NB4 (cell line): ENCODE measurements at regions not wholly inside any gene's neighbourhood (a gene's known extent, or its start where the extent isn't known, plus 50 kb on each side); places are given as distances from the start of the nearest gene placed in this dataset.

Experiments
- DNase-seq: peaks from one replicate; pipeline ENCODE4 v3.0.0; 2010; ENCODE audit warnings: low read depth
- H3K4me3 ChIP-seq: one replicate; pipeline ENCODE4 v1.5.1; 2011; ENCODE audit warnings: mild to moderate bottlenecking, low read depth, low read length, moderate library complexity
- CTCF ChIP-seq: IDR thresholded peaks from one replicate; pipeline ENCODE4 v1.5.1; 2012; ENCODE audit warnings: low read depth, low read length
- MAX ChIP-seq: IDR thresholded peaks from 2 replicates; pipeline ENCODE4 v1.6.1; 2011; ENCODE audit warnings: low read depth, low read length
- MYC ChIP-seq: IDR thresholded peaks from 2 replicates; pipeline ENCODE4 v1.6.1; 2011; ENCODE audit warnings: low read depth, low read length
- POLR2A ChIP-seq: IDR thresholded peaks from 2 replicates; pipeline ENCODE4 v1.6.1; 2011; ENCODE audit warnings: mild to moderate bottlenecking; ENCODE audit not compliant: insufficient read length; ENCODE audit errors: extremely low read depth

- peak; percentile 62 for DNase-seq
- H3K4me3 ChIP-seq = no peak overlapping the region
- TF ChIP-seq POLR2A (no peak), CTCF (peak; percentile 68)
Measured at GRCh38 chr17:77011173-77012011, 129.4 kb upstream of the SEC14L1 start.

GRCh38 chr17:77018504-77018903 lies 122.3 kb upstream of the SEC14L1 start:
- TF ChIP-seq MYC (no peak), MAX (no peak), CTCF (no peak), POLR2A (no peak)
- DNase-seq = no peak
- H3K4me3 ChIP-seq = no peak overlapping the region

GRCh38 chr17:77019893-77020379 lies 120.8 kb upstream of the SEC14L1 start:
- no peak for TF ChIP-seq MYC
- no peak for TF ChIP-seq CTCF
- no peak for TF ChIP-seq POLR2A
- no peak for TF ChIP-seq MAX
- H3K4me3 ChIP-seq = no peak overlapping the region
- peak; percentile 14 for DNase-seq

GRCh38 chr17:77020973-77021372 lies 119.8 kb upstream of the SEC14L1 start:
- H3K4me3 ChIP-seq = no peak overlapping the region
- peak; percentile 16 for DNase-seq
- TF ChIP-seq MAX (no peak), MYC (no peak), POLR2A (no peak), CTCF (no peak)

GRCh38 chr17:77022766-77023165 lies 118.0 kb upstream of the SEC14L1 start:
- TF ChIP-seq MAX (no peak), MYC (no peak), CTCF (no peak), POLR2A (no peak)
- no peak for DNase-seq

GRCh38 chr17:77025781-77026180 lies 115.0 kb upstream of the SEC14L1 start:
- no peak for DNase-seq
- TF ChIP-seq CTCF (no peak), POLR2A (no peak), MYC (no peak), MAX (no peak)
- H3K4me3 ChIP-seq = no peak overlapping the region

More at GRCh38 chr17:77022766-77023165, 118.0 kb upstream of the SEC14L1 start:
- no peak overlapping the region for H3K4me3 ChIP-seq
